Keratinocyte (primary cell): ENCODE measurements at regions not wholly inside any gene's neighbourhood (a gene's known extent, or its start where the extent isn't known, plus 50 kb on each side); places are given as distances from the start of the nearest gene placed in this dataset.

ENCODE experiments used
- DNase-seq: peaks from one replicate; pipeline ENCODE4 v3.0.0-alpha.2; 2011; ENCODE audit warnings: low read depth, missing footprints, low spot score
- FAIRE-seq: peaks from 2 replicates; lab custom pipeline; 2011; peaks lifted over from hg19 to GRCh38; lab: Jason Lieb, UNC
- H2AFZ ChIP-seq: 2 replicates; pipeline ENCODE4 v1.6.0; 2012; ENCODE audit warnings: low read length, control low read depth, inconsistent platforms; ENCODE audit not compliant: control insufficient read depth
- H3K27ac ChIP-seq: 2 replicates; pipeline ENCODE4 v1.5.1; 2011; ENCODE audit warnings: low read length; ENCODE audit not compliant: control insufficient read depth, insufficient read depth
- H3K27me3 ChIP-seq: 3 replicates; pipeline ENCODE4 v1.6.0; 2011; ENCODE audit warnings: low read length; ENCODE audit not compliant: control insufficient read depth, insufficient read depth; ENCODE audit errors: extremely low read depth
- H3K36me3 ChIP-seq, 2 experiments: 2 replicates in 1 of 2; 3 replicates in 1 of 2; pipeline ENCODE4 v1.5.1; 2011; ENCODE audit warnings: low read length in 2 of 2, mild to moderate bottlenecking in 1 of 2; ENCODE audit not compliant: control insufficient read depth in 2 of 2, insufficient read depth in 2 of 2; ENCODE audit errors: extremely low read depth in 1 of 2
- H3K4me1 ChIP-seq: 3 replicates; pipeline ENCODE4 v1.5.1; 2011; ENCODE audit warnings: low read length; ENCODE audit not compliant: control insufficient read depth, insufficient read depth; ENCODE audit errors: extremely low read depth
- H3K4me2 ChIP-seq: 3 replicates; pipeline ENCODE4 v1.6.0; 2011; ENCODE audit warnings: low read depth, low read length; ENCODE audit not compliant: control insufficient read depth, insufficient read depth; ENCODE audit errors: extremely low read depth
- H3K4me3 ChIP-seq, 3 experiments: fragments of 200-600 bp in 1 of 3; sonication (generic) in 1 of 3; 2 replicates in 2 of 3; 3 replicates in 1 of 3; pipeline ENCODE4 v1.5.1; 2011 to 2016; ENCODE audit warnings: low read length in 3 of 3, mild to moderate bottlenecking in 3 of 3, control low read depth in 2 of 3, inconsistent platforms in 1 of 3, low read depth in 1 of 3, mixed read lengths in 1 of 3, mixed run types in 1 of 3, moderate library complexity in 1 of 3; ENCODE audit not compliant: control insufficient read depth in 2 of 3, insufficient read depth in 2 of 3; ENCODE audit errors: extremely low read depth in 1 of 3
- H3K79me2 ChIP-seq: 2 replicates; pipeline ENCODE4 v1.6.0; 2012; ENCODE audit warnings: low read length; ENCODE audit not compliant: control insufficient read depth, insufficient read depth
- H3K9ac ChIP-seq: 3 replicates; pipeline ENCODE4 v1.6.0; 2011; ENCODE audit warnings: low read length; ENCODE audit not compliant: control insufficient read depth, insufficient read depth; ENCODE audit errors: extremely low read depth
- H3K9me1 ChIP-seq: 3 replicates; pipeline ENCODE4 v1.6.0; 2011; ENCODE audit warnings: low read length; ENCODE audit not compliant: control insufficient read depth, insufficient read depth; ENCODE audit errors: extremely low read depth
- H3K9me3 ChIP-seq: 2 replicates; pipeline ENCODE4 v1.5.1; 2012; ENCODE audit warnings: low read depth, low read length; ENCODE audit not compliant: control insufficient read depth
- H4K20me1 ChIP-seq: 3 replicates; pipeline ENCODE4 v1.6.0; 2011; ENCODE audit warnings: low read length; ENCODE audit not compliant: control insufficient read depth, insufficient read depth; ENCODE audit errors: extremely low read depth
- EZH2 ChIP-seq: IDR thresholded peaks from one replicate; pipeline ENCODE4 v1.6.1; 2012; ENCODE audit warnings: inconsistent platforms, mild to moderate bottlenecking, low read length, moderate library complexity
- dilution Hi-C: fragments of 300-500 bp; cut with MboI; formaldehyde crosslinking; loops from one replicate; pipeline ENCODE4 v1.7.0; 2020; ENCODE audit warnings: low sequenced_read_pairs; ENCODE audit not compliant: extremely low pct_ligation_motif_present
- TF ChIP-seq, protein P1 (sequence below), 3 experiments: IDR thresholded peaks in 1 of 3; conservative IDR thresholded peaks in 1 of 3; optimal IDR thresholded peaks in 1 of 3; 2 replicates in 2 of 3; 3 replicates in 1 of 3; pipeline versions ENCODE3 to v1.5.1; 2011; ENCODE audit warnings: low read length in 3 of 3, mild to moderate bottlenecking in 3 of 3, moderate library complexity in 2 of 3, control low read depth in 1 of 3, inconsistent platforms in 1 of 3; ENCODE audit not compliant: insufficient read depth in 2 of 3; ENCODE audit errors: extremely low read depth in 1 of 3

DNA sequence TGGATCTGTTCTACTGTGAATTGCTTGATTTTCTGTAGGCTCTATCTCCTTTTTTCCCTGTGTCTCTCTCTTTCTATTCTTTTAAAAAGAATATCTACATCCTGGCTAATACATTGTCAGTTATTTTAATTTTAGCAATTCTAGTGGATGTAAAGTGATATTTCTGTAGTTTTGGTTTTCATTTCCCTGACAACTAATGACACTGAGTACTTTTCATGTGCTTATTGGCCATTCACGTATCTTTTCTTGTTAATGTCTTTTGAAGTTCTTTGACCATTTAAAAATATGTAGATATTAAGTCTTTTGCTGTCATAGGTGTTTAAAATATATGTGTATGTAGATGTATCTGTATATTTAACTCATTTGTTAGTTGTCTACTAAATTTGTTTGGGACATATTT, 59.0 kb upstream of the SOX3 start:
- H3K27ac ChIP-seq, result no peak overlapping the region
- H3K9me1 ChIP-seq, result no peaks in the 10 kb centered on the region
- dilution Hi-C loops, result no loop called here
- H4K20me1 ChIP-seq, result no peaks in the 10 kb centered on the region
- H3K9me3 ChIP-seq, result no peaks in the 10 kb centered on the region
- TF ChIP-seq EZH2, result no peak
- TF ChIP-seq, protein P1, sequence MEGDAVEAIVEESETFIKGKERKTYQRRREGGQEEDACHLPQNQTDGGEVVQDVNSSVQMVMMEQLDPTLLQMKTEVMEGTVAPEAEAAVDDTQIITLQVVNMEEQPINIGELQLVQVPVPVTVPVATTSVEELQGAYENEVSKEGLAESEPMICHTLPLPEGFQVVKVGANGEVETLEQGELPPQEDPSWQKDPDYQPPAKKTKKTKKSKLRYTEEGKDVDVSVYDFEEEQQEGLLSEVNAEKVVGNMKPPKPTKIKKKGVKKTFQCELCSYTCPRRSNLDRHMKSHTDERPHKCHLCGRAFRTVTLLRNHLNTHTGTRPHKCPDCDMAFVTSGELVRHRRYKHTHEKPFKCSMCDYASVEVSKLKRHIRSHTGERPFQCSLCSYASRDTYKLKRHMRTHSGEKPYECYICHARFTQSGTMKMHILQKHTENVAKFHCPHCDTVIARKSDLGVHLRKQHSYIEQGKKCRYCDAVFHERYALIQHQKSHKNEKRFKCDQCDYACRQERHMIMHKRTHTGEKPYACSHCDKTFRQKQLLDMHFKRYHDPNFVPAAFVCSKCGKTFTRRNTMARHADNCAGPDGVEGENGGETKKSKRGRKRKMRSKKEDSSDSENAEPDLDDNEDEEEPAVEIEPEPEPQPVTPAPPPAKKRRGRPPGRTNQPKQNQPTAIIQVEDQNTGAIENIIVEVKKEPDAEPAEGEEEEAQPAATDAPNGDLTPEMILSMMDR (optimal IDR thresholded peaks at IDR 0.05 in 1 of 3, IDR thresholded peaks at IDR 0.05 in 1 of 3, conservative IDR thresholded peaks at IDR 0.05 in 1 of 3; ENCODE audit: extremely low read depth in 1 of 3, insufficient read depth in 2 of 3, low read length in 3 of 3), result no peak
- no peak for FAIRE-seq
- no peaks in the 10 kb centered on the region for H3K27me3 ChIP-seq
- H3K9ac ChIP-seq, result no peak overlapping the region
- H3K79me2 ChIP-seq, result no peaks in the 10 kb centered on the region
- DNase-seq, result no peak
- no peak overlapping the region for H3K4me3 ChIP-seq
- no peaks in the 10 kb centered on the region for H3K36me3 ChIP-seq
- no peak overlapping the region for H3K4me2 ChIP-seq
- no peaks in the 10 kb centered on the region for H3K4me1 ChIP-seq
- H2AFZ ChIP-seq, result no peak overlapping the region
